Common myeloid progenitor, CD34-positive (primary cell): ENCODE measurements at regions not wholly inside any gene's neighbourhood (a gene's known extent, or its start where the extent isn't known, plus 50 kb on each side); places are given as distances from the start of the nearest gene placed in this dataset.
"Not testable (repeated sequence)": the region's sequence is repeated elsewhere in the genome, so short reads cannot be mapped to it uniquely, and the experiment has no call there.

Experiments used
- CTCF ChIA-PET: fragments of 350-600 bp; sonication (Branson Sonifier 250); formaldehyde crosslinking; loops from one replicate; lab custom pipeline; 2021; ENCODE audit warnings: antibody characterized with exemption; lab: Charles Lee
- POLR2A ChIA-PET: fragments of 350-600 bp; sonication (Branson Sonifier 250); formaldehyde crosslinking; loops from one replicate; lab custom pipeline; 2021; ENCODE audit warnings: antibody characterized with exemption; lab: Charles Lee
- DNase-seq, 3 donors: peaks; one replicate each; pipeline versions ENCODE4 v3.0.0 to v3.0.0-alpha.2; 2013
- H3K27ac ChIP-seq, 2 experiments: 1 replicate in 1 of 2; 2 replicates in 1 of 2; pipeline ENCODE4 v1.7.0; 2013; ENCODE audit warnings: inconsistent platforms in 2 of 2, low read length in 2 of 2, mild to moderate bottlenecking in 2 of 2, low read depth in 1 of 2, moderate library complexity in 1 of 2; ENCODE audit not compliant: severe bottlenecking in 2 of 2, insufficient read depth in 1 of 2, poor library complexity in 1 of 2
- H3K27me3 ChIP-seq, 5 experiments: replicated peaks in 2 of 5; 1 replicate in 3 of 5; 2 replicates in 2 of 5; pipeline versions ENCODE4 v1.6.1 to v1.7.0; 2013; ENCODE audit warnings: low read length in 4 of 5, mild to moderate bottlenecking in 2 of 5, moderate library complexity in 2 of 5, inconsistent platforms in 1 of 5; ENCODE audit not compliant: insufficient read depth in 5 of 5, control insufficient read depth in 4 of 5
- H3K36me3 ChIP-seq, 4 experiments: 1 replicate in 2 of 4; 2 replicates in 2 of 4; pipeline versions ENCODE4 v1.6.1 to v1.7.0; 2013; ENCODE audit warnings: low read length in 3 of 4, control low read depth in 1 of 4, mild to moderate bottlenecking in 1 of 4; ENCODE audit not compliant: control insufficient read depth in 4 of 4, insufficient read depth in 4 of 4
- H3K4me1 ChIP-seq, 4 experiments: 1 replicate in 3 of 4; 2 replicates in 1 of 4; pipeline versions ENCODE4 v1.6.1 to v1.7.1; 2013; ENCODE audit warnings: low read length in 3 of 4, mild to moderate bottlenecking in 3 of 4, control low read depth in 1 of 4, inconsistent platforms in 1 of 4, moderate library complexity in 1 of 4; ENCODE audit not compliant: control insufficient read depth in 4 of 4, insufficient read depth in 4 of 4; ENCODE audit errors: control extremely low read depth in 1 of 4
- H3K4me3 ChIP-seq, 7 experiments: 1 replicate in 4 of 7; 2 replicates in 3 of 7; pipeline versions ENCODE4 v1.5.1 to v1.7.0; 2013; ENCODE audit warnings: mild to moderate bottlenecking in 7 of 7, low read length in 6 of 7, moderate library complexity in 6 of 7, inconsistent platforms in 2 of 7, low read depth in 2 of 7, control low read depth in 1 of 7; ENCODE audit not compliant: insufficient read depth in 4 of 7, control insufficient read depth in 1 of 7; ENCODE audit errors: extremely low read depth in 1 of 7
- H3K9me3 ChIP-seq, 5 experiments: 1 replicate in 4 of 5; 2 replicates in 1 of 5; pipeline versions ENCODE4 v1.6.1 to v1.7.1; 2013; ENCODE audit warnings: low read length in 4 of 5, mild to moderate bottlenecking in 2 of 5, inconsistent platforms in 1 of 5, low read depth in 1 of 5, moderate library complexity in 1 of 5; ENCODE audit not compliant: control insufficient read depth in 4 of 5, insufficient read depth in 2 of 5; ENCODE audit errors: control extremely low read depth in 1 of 5
- WGBS: methylation state at CpG from one replicate; pipeline ENCODE4 v1.1.5; 2013; ENCODE audit not compliant: insufficient coverage; 5-methylcytosine and 5-hydroxymethylcytosine counted together

GRCh38 chr15:19987389-19988048, 554.1 kb downstream of the GOLGA6L6 start:
- 37% methylated on average over 10 of the region's 13 CpGs for WGBS
- H3K4me1 ChIP-seq, result no peaks in the 10 kb centered on the region
- ChIA-PET CTCF (no interaction called here), POLR2A (no interaction called here)
- H3K9me3 ChIP-seq, result peaks cover 0 to 4% (median 0%) of the 10 kb centered on the region in 5 experiments
- no peaks in the 10 kb centered on the region for H3K27me3 ChIP-seq
- H3K27ac ChIP-seq, result no peak overlapping the region
- no peaks in the 10 kb centered on the region for H3K36me3 ChIP-seq
- H3K4me3 ChIP-seq, result no peak overlapping the region
- DNase-seq, result no peak

GRCh38 chr15:19984101-19984500, 557.5 kb downstream of the GOLGA6L6 start:
- ChIA-PET CTCF (no interaction called here), POLR2A (no interaction called here)
- H3K36me3 ChIP-seq, result no peaks in the 10 kb centered on the region
- H3K9me3 ChIP-seq, result no peaks in the 10 kb centered on the region
- no peak overlapping the region for H3K4me3 ChIP-seq
- no peak overlapping the region for H3K27ac ChIP-seq
- no peak for DNase-seq
- no peaks in the 10 kb centered on the region for H3K4me1 ChIP-seq
- WGBS, result 50% methylated on average over 1 of the region's 1 CpG
- no peaks in the 10 kb centered on the region for H3K27me3 ChIP-seq

GRCh38 chr15:19974998-19975397, 566.6 kb downstream of the GOLGA6L6 start:
- POLR2A ChIA-PET, result no interaction called here
- H3K4me3 ChIP-seq, result no peak overlapping the region
- H3K36me3 ChIP-seq, result no peaks in the 10 kb centered on the region
- H3K4me1 ChIP-seq, result no peaks in the 10 kb centered on the region
- peaks cover 0 to 3% (median 0%) of the 10 kb centered on the region in 5 experiments for H3K9me3 ChIP-seq
- CTCF ChIA-PET, result no interaction called here
- no CpG with 5 or more reads among the region's 2 CpGs for WGBS
- H3K27me3 ChIP-seq, result no peaks in the 10 kb centered on the region
- H3K27ac ChIP-seq, result no peak overlapping the region
- no peak for DNase-seq

- Histone ChIP-seq H3K9me3 (peaks cover 0 to 3% (median 0%) of the 10 kb centered on the region in 5 experiments), H3K27me3 (no peaks in the 10 kb centered on the region), H3K4me1 (no peaks in the 10 kb centered on the region), H3K36me3 (no peaks in the 10 kb centered on the region), H3K27ac (no peak overlapping the region), H3K4me3 (no peak overlapping the region)
- POLR2A ChIA-PET, result no interaction called here
- WGBS, result 39% methylated on average over 6 of the region's 7 CpGs
- CTCF ChIA-PET, result no interaction called here
- DNase-seq, result no peak
These were observed 567.9 kb downstream of the GOLGA6L6 start for GRCh38 chr15:19973718-19974117.

- H3K27me3 ChIP-seq, POLR2A ChIA-PET, H3K4me1 ChIP-seq, H3K36me3 ChIP-seq, H3K9me3 ChIP-seq, DNase-seq, CTCF ChIA-PET, H3K27ac ChIP-seq, H3K4me3 ChIP-seq: not testable (repeated sequence)
- 81% methylated on average over 4 of the region's 4 CpGs for WGBS
These were observed 569.0 kb downstream of the GOLGA6L6 start for GRCh38 chr15:19972582-19972981.

GRCh38 chr15:19965574-19965973, 576.0 kb downstream of the GOLGA6L6 start:
- H3K27me3 ChIP-seq, H3K4me1 ChIP-seq, H3K4me3 ChIP-seq, POLR2A ChIA-PET, H3K36me3 ChIP-seq, CTCF ChIA-PET, H3K9me3 ChIP-seq, H3K27ac ChIP-seq, DNase-seq: not testable (repeated sequence)

GRCh38 chr15:19964480-19964879, 577.1 kb downstream of the GOLGA6L6 start:
- CTCF ChIA-PET, H3K4me1 ChIP-seq, H3K27me3 ChIP-seq, H3K27ac ChIP-seq, H3K9me3 ChIP-seq, DNase-seq, POLR2A ChIA-PET, H3K4me3 ChIP-seq, H3K36me3 ChIP-seq: not testable (repeated sequence)
- 71% methylated on average over 1 of the region's 1 CpG for WGBS
